ENCODE measurements at regions not wholly inside any gene's neighbourhood (a gene's known extent, or its start where the extent isn't known, plus 50 kb on each side); places are given as distances from the start of the nearest gene placed in this dataset.

- H2AFZ ChIP-seq (ENCODE audit: low read length, unreplicated experiment): no peak overlapping the region
- H3K4me3 ChIP-seq (ENCODE audit: low read depth, low read length): no peak overlapping the region
- no peaks in the 10 kb centered on the region for H3K79me2 ChIP-seq (ENCODE audit: control insufficient read depth, insufficient read depth, low read length, unreplicated experiment)
- no peaks in the 10 kb centered on the region for H3K27me3 ChIP-seq (ENCODE audit: insufficient read depth, low read length)
- H3K4me1 ChIP-seq (ENCODE audit: control insufficient read depth, insufficient read depth, low read length, unreplicated experiment): no peaks in the 10 kb centered on the region
- H3K36me3 ChIP-seq (ENCODE audit: insufficient read depth, low read length): no peaks in the 10 kb centered on the region
- no peak overlapping the region for H3K27ac ChIP-seq (ENCODE audit: low read depth, low read length)
These were observed 516.6 kb downstream of the SLITRK1 start for GRCh38 chr13:83365723-83366122.

- H3K27ac ChIP-seq (ENCODE audit: low read depth, low read length): no peak overlapping the region
- H3K4me3 ChIP-seq (ENCODE audit: low read depth, low read length): no peak overlapping the region
- H3K4me1 ChIP-seq (ENCODE audit: control insufficient read depth, insufficient read depth, low read length, unreplicated experiment): peaks cover 3% of the 10 kb centered on the region
- no peaks in the 10 kb centered on the region for H3K27me3 ChIP-seq (ENCODE audit: insufficient read depth, low read length)
- no peak overlapping the region for H2AFZ ChIP-seq (ENCODE audit: low read length, unreplicated experiment)
- no peaks in the 10 kb centered on the region for H3K36me3 ChIP-seq (ENCODE audit: insufficient read depth, low read length)
- no peaks in the 10 kb centered on the region for H3K79me2 ChIP-seq (ENCODE audit: control insufficient read depth, insufficient read depth, low read length, unreplicated experiment)
These were observed 527.2 kb downstream of the SLITRK1 start for GRCh38 chr13:83355041-83355440.

DNA sequence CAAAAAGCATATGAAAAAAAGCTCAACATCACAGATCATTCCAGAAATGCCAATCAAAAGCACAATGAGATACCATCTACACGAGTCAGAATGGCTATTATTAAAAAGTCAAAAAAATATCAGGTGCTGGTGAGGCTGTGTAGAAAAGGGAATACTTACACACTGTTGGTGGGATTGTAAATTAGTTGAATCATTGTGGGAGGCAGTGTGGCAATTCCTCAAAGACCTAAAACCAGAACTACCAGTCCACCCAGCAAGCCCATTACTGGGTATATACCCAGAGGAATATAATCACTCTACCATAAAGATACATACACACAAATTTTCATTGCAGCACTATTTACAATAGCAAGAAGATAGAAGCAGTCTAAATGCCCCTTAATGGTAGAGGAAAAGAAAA is 529.9 kb downstream of the SLITRK1 start:
- Histone ChIP-seq H3K36me3 (ENCODE audit: insufficient read depth, low read length) (no peaks in the 10 kb centered on the region), H3K79me2 (ENCODE audit: control insufficient read depth, insufficient read depth, low read length, unreplicated experiment) (no peaks in the 10 kb centered on the region), H3K27me3 (ENCODE audit: insufficient read depth, low read length) (no peaks in the 10 kb centered on the region), H3K4me1 (ENCODE audit: control insufficient read depth, insufficient read depth, low read length, unreplicated experiment) (peaks cover 3% of the 10 kb centered on the region), H3K4me3 (ENCODE audit: low read depth, low read length) (no peak overlapping the region), H2AFZ (ENCODE audit: low read length, unreplicated experiment) (no peak overlapping the region), H3K27ac (ENCODE audit: low read depth, low read length) (no peak overlapping the region)

GRCh38 chr13:83350569-83350968 is 531.7 kb downstream of the SLITRK1 start:
- no peaks in the 10 kb centered on the region for H3K36me3 ChIP-seq (ENCODE audit: insufficient read depth, low read length)
- no peak overlapping the region for H3K4me3 ChIP-seq (ENCODE audit: low read depth, low read length)
- H3K27me3 ChIP-seq (ENCODE audit: insufficient read depth, low read length): no peaks in the 10 kb centered on the region
- no peak overlapping the region for H2AFZ ChIP-seq (ENCODE audit: low read length, unreplicated experiment)
- H3K79me2 ChIP-seq (ENCODE audit: control insufficient read depth, insufficient read depth, low read length, unreplicated experiment): no peaks in the 10 kb centered on the region
- no peak overlapping the region for H3K27ac ChIP-seq (ENCODE audit: low read depth, low read length)
- H3K4me1 ChIP-seq (ENCODE audit: control insufficient read depth, insufficient read depth, low read length, unreplicated experiment): peaks cover 3% of the 10 kb centered on the region

DNA sequence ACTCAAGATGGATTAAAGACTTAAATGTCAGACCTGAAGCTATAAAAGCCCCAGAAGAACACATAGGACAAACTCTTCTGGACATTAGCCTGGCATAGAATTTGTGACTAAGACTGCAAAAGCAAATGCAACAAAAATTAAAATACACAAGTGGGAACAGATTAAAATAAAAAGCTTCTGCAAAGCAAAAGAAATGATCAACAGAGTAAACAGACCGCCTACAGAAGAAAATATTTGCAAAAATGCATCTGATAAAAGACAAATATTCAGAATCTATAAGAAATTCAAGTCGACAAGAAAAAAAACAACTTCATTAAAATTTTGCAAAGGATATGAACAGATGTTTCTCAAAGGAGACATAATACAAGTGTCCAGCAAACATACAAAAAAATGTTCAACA is 537.8 kb downstream of the SLITRK1 start:
- Histone ChIP-seq H3K79me2 (ENCODE audit: control insufficient read depth, insufficient read depth, low read length, unreplicated experiment) (no peaks in the 10 kb centered on the region), H3K36me3 (ENCODE audit: insufficient read depth, low read length) (no peaks in the 10 kb centered on the region), H3K27ac (ENCODE audit: low read depth, low read length) (no peak overlapping the region), H3K27me3 (ENCODE audit: insufficient read depth, low read length) (no peaks in the 10 kb centered on the region), H2AFZ (ENCODE audit: low read length, unreplicated experiment) (no peak overlapping the region), H3K4me3 (ENCODE audit: low read depth, low read length) (no peak overlapping the region), H3K4me1 (ENCODE audit: control insufficient read depth, insufficient read depth, low read length, unreplicated experiment) (no peaks in the 10 kb centered on the region)

DNA sequence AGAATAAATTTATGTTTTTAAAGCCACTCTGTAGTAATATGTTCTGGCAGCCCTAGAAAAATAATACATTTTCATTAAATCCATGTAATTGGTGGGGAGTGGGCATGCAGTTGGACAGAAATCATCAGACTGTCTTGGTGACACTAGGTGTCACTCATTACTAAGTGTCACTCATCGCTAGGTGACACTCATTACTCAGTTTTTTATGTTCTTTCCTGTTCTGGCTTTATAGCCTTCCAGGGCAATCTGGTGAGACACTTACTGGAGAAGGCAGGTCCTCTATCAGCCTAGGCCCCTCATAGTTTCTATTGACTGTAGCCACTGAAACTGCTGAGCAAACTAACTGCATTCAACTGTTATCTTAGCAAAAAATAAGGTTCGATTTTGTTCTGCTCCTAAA is 542.1 kb downstream of the SLITRK1 start:
- H3K36me3 ChIP-seq (ENCODE audit: insufficient read depth, low read length): no peaks in the 10 kb centered on the region
- H3K79me2 ChIP-seq (ENCODE audit: control insufficient read depth, insufficient read depth, low read length, unreplicated experiment): no peaks in the 10 kb centered on the region
- no peak overlapping the region for H3K27ac ChIP-seq (ENCODE audit: low read depth, low read length)
- H3K27me3 ChIP-seq (ENCODE audit: insufficient read depth, low read length): no peaks in the 10 kb centered on the region
- no peaks in the 10 kb centered on the region for H3K4me1 ChIP-seq (ENCODE audit: control insufficient read depth, insufficient read depth, low read length, unreplicated experiment)
- no peak overlapping the region for H2AFZ ChIP-seq (ENCODE audit: low read length, unreplicated experiment)
- no peak overlapping the region for H3K4me3 ChIP-seq (ENCODE audit: low read depth, low read length)

DNA sequence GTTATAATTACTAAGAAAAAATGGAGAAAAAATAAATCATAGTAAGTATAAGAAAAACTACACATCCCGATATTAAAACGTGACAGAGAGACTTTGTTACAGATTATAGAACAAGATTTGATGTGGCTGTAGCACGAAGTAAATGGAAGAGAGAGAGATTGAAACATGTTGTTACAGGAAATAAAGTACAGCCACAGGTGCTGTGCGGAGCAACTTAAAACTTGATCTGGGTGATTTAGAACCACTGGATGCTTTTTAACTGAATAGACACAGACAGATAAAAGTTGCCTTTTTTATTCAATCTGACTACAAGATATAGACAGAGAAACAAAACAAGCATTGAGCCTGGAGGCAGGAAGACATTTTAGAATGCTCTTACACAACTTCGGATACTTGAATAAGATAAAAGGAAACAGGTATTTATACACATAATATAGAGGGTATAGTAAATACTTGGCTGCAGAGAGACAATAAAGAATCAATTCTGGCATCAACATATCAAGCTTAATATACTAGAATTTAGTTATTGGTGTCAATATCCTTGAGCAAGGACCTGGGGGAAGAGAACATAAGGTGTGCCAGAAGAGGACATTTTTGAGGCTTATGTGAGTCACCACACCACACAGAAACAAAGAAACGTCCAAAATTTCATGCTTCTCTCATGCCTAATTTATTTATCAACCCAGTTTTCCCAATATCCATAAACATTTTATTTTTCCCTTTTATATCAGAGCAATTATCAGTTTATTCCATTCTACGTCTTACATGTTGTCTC is 548.5 kb downstream of the SLITRK1 start:
- H3K27ac ChIP-seq (ENCODE audit: low read depth, low read length): no peak overlapping the region
- H3K27me3 ChIP-seq (ENCODE audit: insufficient read depth, low read length): no peaks in the 10 kb centered on the region
- no peaks in the 10 kb centered on the region for H3K36me3 ChIP-seq (ENCODE audit: insufficient read depth, low read length)
- no peaks in the 10 kb centered on the region for H3K4me1 ChIP-seq (ENCODE audit: control insufficient read depth, insufficient read depth, low read length, unreplicated experiment)
- no peak overlapping the region for H3K4me3 ChIP-seq (ENCODE audit: low read depth, low read length)
- H2AFZ ChIP-seq (ENCODE audit: low read length, unreplicated experiment): no peak overlapping the region
- no peaks in the 10 kb centered on the region for H3K79me2 ChIP-seq (ENCODE audit: control insufficient read depth, insufficient read depth, low read length, unreplicated experiment)

GRCh38 chr13:83332751-83333150 is 549.5 kb downstream of the SLITRK1 start:
- Histone ChIP-seq H2AFZ (ENCODE audit: low read length, unreplicated experiment) (no peak overlapping the region), H3K4me3 (ENCODE audit: low read depth, low read length) (no peak overlapping the region), H3K27me3 (ENCODE audit: insufficient read depth, low read length) (no peaks in the 10 kb centered on the region), H3K79me2 (ENCODE audit: control insufficient read depth, insufficient read depth, low read length, unreplicated experiment) (no peaks in the 10 kb centered on the region), H3K27ac (ENCODE audit: low read depth, low read length) (no peak overlapping the region), H3K4me1 (ENCODE audit: control insufficient read depth, insufficient read depth, low read length, unreplicated experiment) (no peaks in the 10 kb centered on the region), H3K36me3 (ENCODE audit: insufficient read depth, low read length) (no peaks in the 10 kb centered on the region)

DNA sequence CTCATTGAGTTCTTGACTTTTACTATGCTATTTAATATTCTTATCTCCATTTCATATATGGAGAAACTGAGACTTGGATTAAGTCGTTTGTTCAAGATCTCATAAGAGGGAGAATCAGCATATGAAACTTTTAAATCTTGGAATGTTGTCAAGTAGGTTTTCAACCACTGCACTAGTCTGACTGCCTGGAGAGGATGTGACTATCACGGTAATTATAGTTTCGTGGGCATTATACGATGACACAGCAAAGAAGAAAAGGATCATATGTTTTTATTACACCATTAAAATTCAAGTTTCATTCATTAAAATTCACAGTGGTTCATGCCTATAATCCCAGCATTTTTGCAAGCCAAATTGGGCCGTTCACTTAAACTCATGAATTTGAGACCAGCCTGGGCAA is 555.2 kb downstream of the SLITRK1 start:
- Histone ChIP-seq H3K79me2 (ENCODE audit: control insufficient read depth, insufficient read depth, low read length, unreplicated experiment) (no peaks in the 10 kb centered on the region), H2AFZ (ENCODE audit: low read length, unreplicated experiment) (no peak overlapping the region), H3K27me3 (ENCODE audit: insufficient read depth, low read length) (no peaks in the 10 kb centered on the region), H3K27ac (ENCODE audit: low read depth, low read length) (no peak overlapping the region), H3K4me3 (ENCODE audit: low read depth, low read length) (no peak overlapping the region), H3K36me3 (ENCODE audit: insufficient read depth, low read length) (no peaks in the 10 kb centered on the region), H3K4me1 (ENCODE audit: control insufficient read depth, insufficient read depth, low read length, unreplicated experiment) (no peaks in the 10 kb centered on the region)

- no peak overlapping the region for H3K27ac ChIP-seq (ENCODE audit: low read depth, low read length)
- H3K36me3 ChIP-seq (ENCODE audit: insufficient read depth, low read length): no peaks in the 10 kb centered on the region
- no peak overlapping the region for H2AFZ ChIP-seq (ENCODE audit: low read length, unreplicated experiment)
- H3K4me1 ChIP-seq (ENCODE audit: control insufficient read depth, insufficient read depth, low read length, unreplicated experiment): no peaks in the 10 kb centered on the region
- no peak overlapping the region for H3K4me3 ChIP-seq (ENCODE audit: low read depth, low read length)
- H3K79me2 ChIP-seq (ENCODE audit: control insufficient read depth, insufficient read depth, low read length, unreplicated experiment): no peaks in the 10 kb centered on the region
- no peaks in the 10 kb centered on the region for H3K27me3 ChIP-seq (ENCODE audit: insufficient read depth, low read length)
These were observed 557.0 kb downstream of the SLITRK1 start for GRCh38 chr13:83325125-83325853.

Measured in ACC112 (cell line).